MV-4-11 (cell line): ENCODE measurements at regions not wholly inside any gene's neighbourhood (a gene's known extent, or its start where the extent isn't known, plus 50 kb on each side); places are given as distances from the start of the nearest gene placed in this dataset.
"Not testable (repeated sequence)": the region's sequence is repeated elsewhere in the genome, so short reads cannot be mapped to it uniquely, and the experiment has no call there.

Experiments used
- DNase-seq: peaks from one replicate; lab custom pipeline; 2025; lab: John Stamatoyannopoulos, UW

DNA sequence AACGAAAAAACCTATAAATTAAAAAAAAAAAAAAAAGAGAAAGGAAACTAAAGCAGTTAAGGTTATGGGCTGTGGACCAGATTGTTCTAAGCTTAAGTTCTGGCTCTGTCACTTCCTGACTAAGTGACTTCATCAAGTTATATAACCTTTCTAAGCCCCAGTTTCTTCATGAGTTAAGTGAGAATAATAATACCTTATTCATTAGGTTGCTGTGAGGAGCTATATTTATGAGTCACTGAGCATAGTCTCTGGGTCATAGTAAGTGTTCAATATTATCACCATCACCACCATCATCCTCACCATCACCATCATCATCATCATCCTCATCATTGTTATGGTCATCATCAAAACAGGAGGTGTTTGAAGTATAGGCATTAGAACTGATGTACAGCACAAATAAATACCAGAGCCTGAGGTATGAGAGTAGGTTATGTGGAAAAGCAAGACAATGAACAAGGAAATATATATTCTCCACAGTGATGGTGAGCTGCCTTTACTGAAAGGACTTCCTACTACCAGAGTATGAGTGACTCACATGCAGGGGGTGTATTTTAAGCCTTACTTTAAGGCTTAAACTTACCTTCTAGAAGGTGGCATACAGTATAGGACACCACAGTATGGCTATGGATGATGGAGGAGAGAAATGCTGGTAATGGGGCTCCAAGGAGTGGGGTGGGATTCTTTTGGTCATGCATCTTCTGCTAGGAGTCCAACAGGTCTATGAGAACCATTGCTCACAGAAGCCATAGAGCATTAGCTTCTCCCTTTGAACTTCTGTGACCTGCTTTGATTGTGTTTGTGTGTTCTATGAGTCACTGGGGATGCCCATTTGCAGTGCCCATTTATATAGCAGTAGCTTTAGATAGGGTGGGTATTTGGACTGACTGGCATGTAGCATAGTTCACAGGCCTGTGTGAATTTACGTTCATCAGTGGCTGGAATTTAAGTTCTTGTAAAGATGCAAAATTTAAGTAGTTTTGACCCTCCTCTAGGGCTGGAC lies 104.4 kb downstream of the KLF5 start:
- DNase-seq = no peak

DNA sequence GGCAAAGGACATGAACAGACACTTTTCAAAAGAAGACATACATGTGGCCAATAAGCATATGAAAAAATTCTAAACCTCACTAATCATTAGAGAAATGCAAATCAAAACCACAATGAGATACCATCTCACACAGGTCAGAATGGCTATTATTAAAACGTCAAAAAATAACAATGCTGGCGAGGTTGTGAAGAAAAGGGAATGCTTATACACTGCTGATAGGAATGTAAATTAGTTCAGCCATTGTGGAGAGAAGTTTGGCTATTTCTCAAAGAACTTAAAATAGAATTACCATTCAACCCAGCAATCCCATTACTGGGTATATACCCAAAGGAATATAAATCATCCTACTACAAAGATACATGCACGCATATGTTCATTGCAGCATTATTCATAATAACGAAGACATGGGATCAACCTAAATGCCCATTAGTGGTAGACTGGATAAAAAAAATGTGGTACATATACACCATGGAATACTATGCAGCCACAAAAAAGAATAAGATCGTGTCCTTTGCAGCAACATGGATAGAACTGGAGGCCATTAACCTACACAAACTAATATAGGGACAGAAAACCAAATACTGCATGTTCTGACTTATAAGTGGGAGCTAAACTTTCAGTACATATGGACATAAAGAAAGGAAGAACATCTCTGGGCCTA lies 101.7 kb downstream of the KLF5 start:
- DNase-seq = not testable (repeated sequence)

DNA sequence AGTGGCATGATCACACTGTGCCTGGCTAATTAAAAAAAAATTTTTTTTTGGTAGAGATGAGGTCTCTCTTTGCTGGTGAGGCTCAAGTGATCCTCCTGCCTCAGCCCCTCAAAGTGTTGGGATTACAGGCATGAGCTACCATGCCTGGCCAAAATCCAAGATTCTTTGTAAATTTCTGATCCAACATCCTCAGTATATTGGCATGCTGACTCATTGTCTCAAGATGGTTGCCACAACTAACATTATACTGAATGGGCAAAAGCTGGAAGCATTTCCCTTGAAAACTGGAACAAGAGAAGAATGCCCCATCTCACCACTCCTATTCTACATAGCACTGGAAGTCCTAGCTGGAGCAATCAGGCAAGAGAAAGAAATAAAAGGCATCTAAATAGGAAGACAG lies 100.0 kb downstream of the KLF5 start:
- no peak for DNase-seq

DNA sequence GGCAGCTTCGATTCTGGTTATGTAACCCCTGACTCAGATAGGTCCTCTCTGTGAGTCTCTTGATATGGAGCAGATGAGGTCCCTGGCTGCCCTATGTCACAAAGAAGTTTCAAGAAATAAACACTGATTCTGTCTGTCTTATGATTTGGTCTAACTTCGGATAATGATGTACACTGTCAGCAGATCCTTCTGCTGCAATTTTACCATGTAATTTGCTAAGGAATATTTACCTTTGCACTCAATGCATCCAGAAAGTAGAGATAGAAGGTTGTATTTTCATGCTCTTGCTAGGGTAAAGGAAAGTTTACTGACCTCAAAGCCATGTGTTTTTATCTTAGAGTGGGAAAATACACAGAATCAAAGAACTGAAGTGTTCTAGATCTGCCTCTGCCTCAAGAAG lies 98.2 kb downstream of the KLF5 start:
- no peak for DNase-seq

DNA sequence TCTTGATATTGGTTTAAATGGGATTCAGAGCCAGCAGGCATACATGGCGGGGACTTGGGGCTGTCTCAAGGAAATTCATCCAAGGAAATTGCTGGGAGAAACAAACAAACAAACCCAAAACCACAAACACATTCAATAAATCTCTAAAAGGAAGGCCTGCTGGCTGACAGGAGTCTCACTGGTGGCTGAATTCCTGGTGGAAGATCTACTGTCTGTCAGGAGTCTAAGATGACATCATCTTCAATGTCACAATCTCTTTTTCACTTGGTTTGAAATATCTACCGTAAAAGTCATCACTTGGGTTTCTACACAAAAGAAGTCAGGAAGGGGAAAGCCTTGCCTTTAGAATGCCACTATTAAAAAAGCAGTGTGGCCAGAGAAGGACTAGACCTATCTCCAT lies 87.9 kb downstream of the KLF5 start:
- DNase-seq = no peak

DNA sequence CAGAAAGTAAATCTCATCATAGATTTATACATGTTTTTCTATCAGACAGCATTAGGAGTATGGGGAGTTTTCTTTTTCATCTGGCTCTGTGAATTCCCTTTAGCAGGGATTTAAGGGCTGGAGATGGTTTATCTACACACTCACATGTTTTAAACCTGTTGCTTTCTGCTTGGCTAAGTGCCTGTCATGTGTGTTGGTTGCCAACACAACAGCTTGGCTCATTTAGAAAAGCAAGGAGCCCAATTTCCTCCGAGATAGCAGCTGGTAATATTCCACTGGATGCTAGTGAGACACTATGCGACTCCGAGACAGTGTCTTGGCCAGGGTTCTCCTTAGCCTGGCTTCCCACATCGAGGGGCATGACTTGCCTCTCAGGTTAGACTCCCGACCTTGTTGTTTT lies 83.3 kb downstream of the KLF5 start:
- DNase-seq = no peak

DNA sequence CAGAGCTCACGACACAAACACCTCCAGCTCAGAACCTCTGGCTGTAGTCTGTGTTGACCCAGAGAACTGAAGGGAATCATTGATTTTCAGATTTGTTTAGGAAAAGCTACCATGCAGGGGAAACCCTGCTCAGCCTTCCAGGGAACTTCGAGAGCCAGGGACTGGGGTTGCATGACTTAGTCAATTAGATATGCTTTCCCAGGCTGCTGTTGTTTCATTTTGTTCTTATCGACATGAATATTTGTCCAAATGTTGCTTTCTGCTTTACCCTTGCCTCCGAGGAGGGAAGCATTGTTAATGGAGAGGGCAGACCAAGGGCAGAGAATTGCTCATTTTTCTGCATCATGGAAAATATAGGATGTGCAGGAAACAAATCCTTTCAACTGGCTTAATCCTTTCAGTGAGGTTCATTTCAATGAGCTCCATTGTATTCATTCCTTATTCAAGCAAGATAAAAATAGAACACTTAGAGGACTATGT lies 82.5 kb downstream of the KLF5 start:
- DNase-seq = no peak

DNA sequence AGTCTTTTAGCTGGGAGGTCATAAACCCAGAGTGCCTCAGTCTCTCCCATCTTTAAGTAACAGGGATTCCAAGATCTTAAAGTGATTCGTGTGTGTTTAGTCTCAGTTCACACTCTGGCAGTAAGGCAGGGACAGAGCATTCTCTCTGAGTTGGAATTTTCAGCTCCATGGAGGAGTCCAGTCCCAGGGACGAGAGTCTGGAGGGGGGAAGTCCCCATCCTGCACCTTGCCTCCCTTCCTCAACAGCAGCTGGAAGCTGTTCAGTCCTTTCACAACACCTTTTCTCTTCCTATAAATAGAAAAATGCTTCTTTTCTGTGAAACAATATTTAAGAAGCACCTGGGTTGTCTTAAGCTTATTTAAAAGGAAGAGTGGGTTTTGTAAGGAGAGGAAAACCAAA lies 82.0 kb downstream of the KLF5 start:
- DNase-seq = no peak

DNA sequence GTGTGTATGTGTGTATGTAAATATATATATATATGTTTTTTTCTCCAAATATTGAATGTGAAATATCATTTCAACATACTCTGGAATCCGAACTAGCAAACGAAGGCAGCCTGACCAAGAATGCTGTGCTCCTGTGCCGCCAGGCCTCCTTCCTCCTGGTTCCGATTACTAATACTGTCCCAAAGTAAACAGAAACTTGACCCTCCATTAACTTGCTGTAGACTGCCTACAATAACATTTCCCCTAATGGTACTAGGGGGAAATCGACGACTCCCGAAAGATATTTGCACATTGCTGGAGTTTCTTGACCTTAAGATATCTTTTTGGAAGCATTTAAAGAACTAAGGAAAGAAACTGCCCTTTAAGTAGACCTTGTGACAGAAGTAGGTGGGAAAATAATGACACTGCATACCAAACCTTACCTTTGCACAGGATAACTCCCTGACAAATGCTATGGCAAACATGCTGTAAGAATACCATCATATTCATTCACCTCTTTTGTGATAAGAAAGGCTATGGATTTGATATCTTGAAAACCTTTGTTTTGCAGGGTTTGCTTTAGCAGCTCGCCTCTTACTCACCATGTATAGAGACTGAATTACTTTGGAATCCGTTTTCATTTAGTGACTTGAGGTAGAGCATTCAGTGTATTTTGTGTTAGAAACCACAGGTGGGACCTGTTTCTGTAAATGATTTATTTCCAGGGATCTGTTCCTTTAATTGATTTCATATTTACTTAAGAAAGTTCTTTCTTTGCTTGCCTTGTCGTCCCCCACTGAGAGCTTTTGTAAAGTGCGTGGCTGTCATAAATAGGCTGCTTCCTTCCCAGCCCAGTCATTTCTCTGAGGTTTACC lies 80.1 kb downstream of the KLF5 start:
- DNase-seq = no peak

DNA sequence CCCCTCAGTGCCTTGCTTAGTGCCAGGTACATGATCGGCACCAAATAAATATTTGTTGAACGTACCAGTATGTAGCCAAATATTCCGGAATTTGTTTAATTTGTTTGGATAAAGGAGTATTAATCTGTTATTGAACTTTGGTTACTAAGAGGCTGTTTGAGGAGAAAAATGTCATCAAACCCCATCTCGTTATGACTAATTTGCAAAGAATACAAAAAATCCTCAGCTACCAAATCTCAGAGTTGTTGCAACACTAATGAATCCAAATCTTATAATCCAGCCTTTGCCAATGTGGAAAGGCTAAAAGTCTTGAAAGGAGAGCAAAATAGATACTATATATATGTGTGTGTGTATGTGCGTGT lies 79.5 kb downstream of the KLF5 start:
- DNase-seq = no peak

DNA sequence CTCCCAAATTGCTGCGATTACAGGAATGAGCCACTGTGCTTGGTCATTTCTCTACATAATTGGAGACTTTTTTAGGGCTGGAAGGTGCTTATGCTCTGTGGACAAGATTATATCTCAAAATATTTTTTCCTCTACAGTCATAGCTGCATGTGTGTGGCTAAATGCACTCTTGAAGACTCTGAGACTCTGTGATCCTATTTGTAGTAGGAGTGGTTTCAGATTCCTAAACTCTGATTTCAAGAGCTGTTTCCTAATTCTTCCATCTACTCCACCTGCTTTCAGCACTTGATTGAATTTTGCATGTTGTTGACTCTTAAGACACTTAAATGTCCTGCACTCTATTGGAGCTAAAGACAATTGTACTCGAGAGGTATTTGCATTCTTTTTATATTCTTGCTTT lies 78.0 kb downstream of the KLF5 start:
- DNase-seq = no peak

DNA sequence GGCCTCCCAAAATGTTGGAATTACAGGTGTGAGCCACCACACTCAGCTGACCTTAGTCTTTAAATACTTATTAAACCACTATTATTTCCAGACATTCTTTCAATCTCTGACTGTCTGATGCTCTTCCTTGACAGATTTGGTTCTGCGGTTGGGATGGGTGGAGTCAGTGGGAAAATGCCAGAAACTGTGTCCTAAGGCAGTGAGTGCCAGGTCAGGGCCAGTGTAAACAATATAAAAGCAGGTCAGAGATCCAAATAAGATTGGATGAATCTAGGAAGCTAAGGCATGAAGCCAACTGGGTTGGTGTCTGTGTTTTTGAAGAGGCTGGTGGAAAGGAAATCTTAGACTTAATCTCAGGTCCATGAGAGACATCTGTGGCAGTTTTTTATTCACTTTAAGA lies 74.7 kb downstream of the KLF5 start:
- no peak for DNase-seq

DNA sequence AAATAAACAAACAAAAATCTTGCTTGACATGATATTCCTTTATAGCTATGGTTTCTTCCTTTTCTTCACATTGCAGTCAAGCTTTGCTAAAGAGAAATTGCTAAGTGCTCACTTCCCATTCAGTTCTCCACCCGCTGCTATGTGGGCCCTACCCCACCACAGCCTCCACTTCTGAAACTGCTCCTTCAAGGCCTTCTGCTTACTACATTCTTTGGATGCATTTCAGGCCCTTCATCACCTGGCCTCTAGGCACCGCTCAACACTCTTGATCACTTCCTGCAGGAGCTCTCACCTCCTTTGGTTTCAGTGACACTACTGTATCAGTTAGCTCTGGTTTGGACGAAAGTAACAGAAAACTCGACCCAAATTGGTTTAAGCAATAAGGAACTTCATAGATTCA lies 72.4 kb downstream of the KLF5 start:
- no peak for DNase-seq

DNA sequence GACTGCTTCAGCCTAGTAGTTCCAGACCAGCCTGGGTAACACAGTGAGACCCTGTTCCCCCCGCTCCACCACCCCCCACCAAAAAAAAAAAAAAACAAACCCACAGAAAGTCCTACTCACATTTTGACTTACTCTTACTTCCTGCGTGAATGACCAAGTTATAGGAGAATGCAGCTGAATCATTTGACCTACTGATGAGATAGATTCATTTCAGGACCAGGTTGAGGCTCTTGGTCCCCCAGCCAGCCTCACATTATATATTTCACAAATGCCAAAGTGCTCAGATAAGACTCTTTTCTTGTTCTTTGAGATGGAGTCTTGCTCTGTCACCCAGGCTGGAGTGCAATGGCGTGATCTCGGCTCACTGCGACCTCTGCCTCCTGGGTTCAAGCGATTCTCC lies 70.2 kb downstream of the KLF5 start:
- DNase-seq = no peak
